MCF 10A (cell line): ENCODE measurements at regions not wholly inside any gene's neighbourhood (a gene's known extent, or its start where the extent isn't known, plus 50 kb on each side); places are given as distances from the start of the nearest gene placed in this dataset.

Source experiments
- BruUV-seq: library from RNA; stranded (reverse); fragments of 400-500 nt; replicated peaks from 2 replicates; lab custom pipeline; 2021; lab: Mats Ljungman, UMichigan
- CTCF ChIA-PET: fragments of 300-600 bp; sonication (Branson Sonifier 250); formaldehyde crosslinking; extraction: SDS; loops from one replicate; lab custom pipeline; 2021; ENCODE audit warnings: antibody characterized with exemption, inconsistent platforms; lab: Yijun Ruan, JAX
- POLR2A ChIA-PET: fragments of 300-600, 350-650 bp; sonication (Branson Sonifier 250); formaldehyde crosslinking; extraction: SDS; loops from one replicate; lab custom pipeline; 2020; ENCODE audit warnings: antibody characterized with exemption, inconsistent platforms; lab: Yijun Ruan, JAX
- DNase-seq: peaks from one replicate; pipeline ENCODE4 v3.0.0-alpha.2; 2018; ENCODE audit not compliant: unreplicated experiment
- H3K27ac Mint-ChIP-seq: one replicate; pipeline ENCODE4 v1.8.0; 2022; ENCODE audit warnings: mild to moderate bottlenecking, low read depth, mixed read lengths; ENCODE audit not compliant: unreplicated experiment
- H3K27me3 Mint-ChIP-seq: one replicate; pipeline ENCODE4 v1.8.0; 2022; ENCODE audit warnings: mixed read lengths; ENCODE audit not compliant: insufficient read depth, unreplicated experiment
- H3K36me3 Mint-ChIP-seq: one replicate; pipeline ENCODE4 v1.8.0; 2022; ENCODE audit warnings: mild to moderate bottlenecking, moderate library complexity, mixed read lengths; ENCODE audit not compliant: insufficient read depth, unreplicated experiment
- H3K4me1 Mint-ChIP-seq: one replicate; pipeline ENCODE4 v1.8.0; 2022; ENCODE audit warnings: mixed read lengths; ENCODE audit not compliant: insufficient read depth, unreplicated experiment
- H3K4me3 Mint-ChIP-seq: one replicate; pipeline ENCODE4 v1.8.0; 2022; ENCODE audit warnings: mild to moderate bottlenecking, moderate library complexity, mixed read lengths; ENCODE audit not compliant: unreplicated experiment
- H3K9me3 Mint-ChIP-seq: one replicate; pipeline ENCODE4 v1.8.0; 2022; ENCODE audit warnings: mixed read lengths; ENCODE audit not compliant: unreplicated experiment
- intact Hi-C: fragments of 100-400 bp; cut with micrococcal nuclease; formaldehyde crosslinking; loops from 2 replicates; pipeline ENCODE4 v1.14.1; 2022
- TF ChIP-seq, protein P1 (sequence below): fragments of 200-600 bp; IDR thresholded peaks from one replicate; pipeline ENCODE4 v1.8.0; 2022; ENCODE audit warnings: antibody characterized with exemption, mild to moderate bottlenecking; ENCODE audit not compliant: unreplicated experiment

- CTCF ChIA-PET: interaction anchor here (0.6 to 2.9 kb wide), 2 partner anchors 326 to 361 kb away, joined by 4 to 14 read pairs; no protein-coding TSS in a partner anchor
- POLR2A ChIA-PET: no interaction called here
- Mint-ChIP-seq H3K4me1 (peaks cover 10% of the 10 kb centered on the region), H3K9me3 (no peaks in the 10 kb centered on the region), H3K36me3 (no peaks in the 10 kb centered on the region), H3K27ac (no peak overlapping the region), H3K4me3 (no peak overlapping the region), H3K27me3 (no peaks in the 10 kb centered on the region)
- intact Hi-C loops: no loop called here
- BruUV-seq: no TSS peak
- TF ChIP-seq, protein P1, sequence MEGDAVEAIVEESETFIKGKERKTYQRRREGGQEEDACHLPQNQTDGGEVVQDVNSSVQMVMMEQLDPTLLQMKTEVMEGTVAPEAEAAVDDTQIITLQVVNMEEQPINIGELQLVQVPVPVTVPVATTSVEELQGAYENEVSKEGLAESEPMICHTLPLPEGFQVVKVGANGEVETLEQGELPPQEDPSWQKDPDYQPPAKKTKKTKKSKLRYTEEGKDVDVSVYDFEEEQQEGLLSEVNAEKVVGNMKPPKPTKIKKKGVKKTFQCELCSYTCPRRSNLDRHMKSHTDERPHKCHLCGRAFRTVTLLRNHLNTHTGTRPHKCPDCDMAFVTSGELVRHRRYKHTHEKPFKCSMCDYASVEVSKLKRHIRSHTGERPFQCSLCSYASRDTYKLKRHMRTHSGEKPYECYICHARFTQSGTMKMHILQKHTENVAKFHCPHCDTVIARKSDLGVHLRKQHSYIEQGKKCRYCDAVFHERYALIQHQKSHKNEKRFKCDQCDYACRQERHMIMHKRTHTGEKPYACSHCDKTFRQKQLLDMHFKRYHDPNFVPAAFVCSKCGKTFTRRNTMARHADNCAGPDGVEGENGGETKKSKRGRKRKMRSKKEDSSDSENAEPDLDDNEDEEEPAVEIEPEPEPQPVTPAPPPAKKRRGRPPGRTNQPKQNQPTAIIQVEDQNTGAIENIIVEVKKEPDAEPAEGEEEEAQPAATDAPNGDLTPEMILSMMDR: no peak
- no peak for DNase-seq
Measured at GRCh38 chr4:27358269-27358668, 497.6 kb downstream of the STIM2 start.

DNA sequence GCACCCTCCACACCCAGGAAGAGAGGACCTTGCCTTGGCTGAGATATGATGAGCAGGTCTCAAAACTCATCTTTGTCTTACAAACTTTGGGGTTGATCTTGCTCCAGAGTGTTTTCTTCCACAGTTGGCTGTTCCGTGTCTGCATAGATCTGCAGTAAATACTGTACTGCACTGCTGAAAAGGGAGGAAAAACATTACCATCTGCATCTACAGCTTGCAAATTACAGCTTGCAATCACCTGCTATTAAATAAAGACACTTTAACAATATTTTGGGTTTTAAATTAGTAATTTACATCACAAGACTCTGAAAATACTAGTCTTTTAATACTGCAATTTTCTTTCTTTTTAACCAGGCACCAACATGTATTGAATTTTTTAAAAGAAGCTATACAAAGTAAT, 499.5 kb downstream of the STIM2 start:
- Mint-ChIP-seq H3K4me1 (peaks cover 10% of the 10 kb centered on the region), H3K27ac (no peak overlapping the region), H3K4me3 (no peak overlapping the region), H3K9me3 (no peaks in the 10 kb centered on the region), H3K36me3 (no peaks in the 10 kb centered on the region), H3K27me3 (no peaks in the 10 kb centered on the region)
- ChIA-PET CTCF (interaction anchor here (0.7 to 1.3 kb wide), 2 partner anchors 14 to 323 kb away, joined by 3 read pairs; no protein-coding TSS in a partner anchor), POLR2A (no interaction called here)
- no TSS peak for BruUV-seq
- DNase-seq: no peak
- TF ChIP-seq, protein P1: no peak
- intact Hi-C loops: no loop called here

GRCh38 chr4:27360790-27361267, 500.2 kb downstream of the STIM2 start:
- intact Hi-C loops: no loop called here
- H3K36me3 Mint-ChIP-seq: no peaks in the 10 kb centered on the region
- H3K9me3 Mint-ChIP-seq: no peaks in the 10 kb centered on the region
- H3K4me3 Mint-ChIP-seq: no peak overlapping the region
- CTCF ChIA-PET: interaction anchor here (0.7 to 1.3 kb wide), 5 partner anchors 14 to 323 kb away, joined by 3 to 4 read pairs (median 3); no protein-coding TSS in a partner anchor
- POLR2A ChIA-PET: no interaction called here
- TF ChIP-seq, protein P1: no peak
- H3K4me1 Mint-ChIP-seq: peaks cover 10% of the 10 kb centered on the region
- H3K27me3 Mint-ChIP-seq: no peaks in the 10 kb centered on the region
- BruUV-seq: no TSS peak
- H3K27ac Mint-ChIP-seq: no peak overlapping the region
- peak; percentile 26 for DNase-seq

GRCh38 chr4:27364509-27364908, 503.9 kb downstream of the STIM2 start:
- TF ChIP-seq, protein P1: no peak
- Mint-ChIP-seq H3K4me1 (peaks cover 10% of the 10 kb centered on the region), H3K4me3 (no peak overlapping the region), H3K27me3 (no peaks in the 10 kb centered on the region), H3K27ac (no peak overlapping the region), H3K36me3 (no peaks in the 10 kb centered on the region), H3K9me3 (no peaks in the 10 kb centered on the region)
- no TSS peak for BruUV-seq
- DNase-seq: no peak
- intact Hi-C loops: no loop called here
- POLR2A ChIA-PET: no interaction called here
- CTCF ChIA-PET: interaction anchor here (0.6 to 0.7 kb wide), 3 partner anchors 25 to 1591 kb away, joined by 3 read pairs; no protein-coding TSS in a partner anchor
